ENCODE measurements at regions not wholly inside any gene's neighbourhood (a gene's known extent, or its start where the extent isn't known, plus 50 kb on each side); places are given as distances from the start of the nearest gene placed in this dataset.

DNA sequence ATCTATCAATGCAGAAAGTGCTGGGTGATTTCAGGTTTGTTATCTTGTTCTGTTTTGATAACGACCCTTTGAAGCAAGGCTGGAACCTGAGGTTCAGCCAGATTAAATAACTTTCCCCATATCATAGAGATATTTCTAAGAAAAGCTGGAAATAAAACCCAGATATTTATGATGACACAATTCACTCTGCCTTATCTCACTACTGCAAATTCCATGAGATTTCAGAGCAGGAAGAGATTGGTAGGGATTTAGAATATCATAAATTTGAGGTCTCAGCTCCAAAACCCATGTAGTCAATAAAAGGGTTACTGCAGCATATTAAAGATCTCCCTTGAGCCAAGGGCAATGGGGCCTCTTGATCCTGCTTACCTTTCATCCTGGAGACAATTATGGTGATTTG is 692.5 kb upstream of the IGFBP3 start:
- H3K9me3 Mint-ChIP-seq: peaks cover 2 to 10% (median 4%) of the 10 kb centered on the region in 8 donors
- no peaks in the 10 kb centered on the region for H3K4me1 Mint-ChIP-seq
- intact Hi-C loops (cut with micrococcal nuclease): no loop called here
- no peaks in the 10 kb centered on the region for H3K36me3 ChIP-seq (ENCODE audit: insufficient read depth, low read length)
- no peak for DNase-seq
- no peak overlapping the region for H3K27ac Mint-ChIP-seq
- H3K27me3 ChIP-seq (ENCODE audit: insufficient read depth, low read length): no peaks in the 10 kb centered on the region
- no peak overlapping the region for H3K4me3 ChIP-seq (ENCODE audit: low read length in 2 of 2)
- no peaks in the 10 kb centered on the region for H3K27me3 Mint-ChIP-seq
- ChIA-PET POLR2A (ENCODE audit: partially characterized antibody) (no interaction called here), CTCF (ENCODE audit: partially characterized antibody) (no interaction called here)
- no peak overlapping the region for H3K4me3 Mint-ChIP-seq
- no peaks in the 10 kb centered on the region for H3K9me3 ChIP-seq (ENCODE audit: control insufficient read depth in 1 of 2, low read length in 2 of 2)
- H3K4me1 ChIP-seq (ENCODE audit: insufficient read depth, low read length): no peaks in the 10 kb centered on the region
- H3K36me3 Mint-ChIP-seq: no peaks in the 10 kb centered on the region
- no peak overlapping the region for H3K27ac ChIP-seq (ENCODE audit: low read depth, low read length)

DNA sequence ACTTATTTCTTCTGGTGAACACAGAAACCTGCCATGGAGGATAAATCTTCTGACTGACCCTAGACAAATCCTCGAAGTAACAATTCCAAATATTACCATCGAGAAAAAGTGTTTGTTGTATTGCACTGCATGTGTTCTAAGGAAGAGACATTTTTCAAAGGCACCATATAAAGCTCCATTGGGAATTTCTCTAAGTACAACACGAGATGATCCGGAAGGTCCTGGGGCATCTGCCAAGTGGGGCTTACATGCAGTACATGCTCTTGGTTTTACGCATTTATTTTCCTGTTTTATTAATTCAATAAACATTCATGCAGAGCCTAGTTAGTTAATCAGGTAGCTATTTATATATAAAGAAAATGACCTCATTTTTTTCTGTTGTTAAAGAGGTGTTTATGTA is 692.0 kb upstream of the IGFBP3 start:
- Mint-ChIP-seq H3K27ac (no peak overlapping the region), H3K36me3 (no peaks in the 10 kb centered on the region), H3K27me3 (no peaks in the 10 kb centered on the region), H3K4me1 (no peaks in the 10 kb centered on the region), H3K9me3 (peaks cover 2 to 10% (median 4%) of the 10 kb centered on the region in 8 donors), H3K4me3 (no peak overlapping the region)
- Histone ChIP-seq H3K9me3 (ENCODE audit: control insufficient read depth in 1 of 2, low read length in 2 of 2) (no peaks in the 10 kb centered on the region), H3K36me3 (ENCODE audit: insufficient read depth, low read length) (no peaks in the 10 kb centered on the region), H3K27me3 (ENCODE audit: insufficient read depth, low read length) (no peaks in the 10 kb centered on the region), H3K4me3 (ENCODE audit: low read length in 2 of 2) (no peak overlapping the region), H3K4me1 (ENCODE audit: insufficient read depth, low read length) (no peaks in the 10 kb centered on the region), H3K27ac (ENCODE audit: low read depth, low read length) (no peak overlapping the region)
- DNase-seq: no peak
- CTCF ChIA-PET (ENCODE audit: partially characterized antibody): no interaction called here
- intact Hi-C loops (cut with micrococcal nuclease): no loop called here
- POLR2A ChIA-PET (ENCODE audit: partially characterized antibody): no interaction called here

DNA sequence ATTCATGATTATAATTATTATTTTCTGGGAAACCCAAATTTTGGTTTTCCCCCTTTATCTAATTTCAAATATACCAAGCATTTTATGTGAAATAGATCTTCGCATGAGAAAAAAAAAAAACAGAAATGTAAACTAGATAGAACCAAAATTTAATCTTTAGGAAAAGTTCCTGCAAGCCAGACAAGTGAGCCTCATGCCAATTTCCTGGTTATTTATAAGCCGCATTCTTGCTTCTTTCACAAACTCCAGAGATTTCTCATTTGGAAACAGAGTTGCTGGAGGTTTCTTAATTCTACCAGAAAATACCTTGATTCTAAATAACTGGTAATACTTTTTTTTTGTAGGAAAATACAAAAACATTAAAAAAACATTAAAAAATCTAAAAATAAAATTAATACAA is 690.4 kb upstream of the IGFBP3 start:
- H3K4me3 Mint-ChIP-seq: no peak overlapping the region
- no peaks in the 10 kb centered on the region for H3K27me3 Mint-ChIP-seq
- no peak overlapping the region for H3K27ac Mint-ChIP-seq
- no peaks in the 10 kb centered on the region for H3K36me3 ChIP-seq (ENCODE audit: insufficient read depth, low read length)
- H3K9me3 ChIP-seq (ENCODE audit: control insufficient read depth in 1 of 2, low read length in 2 of 2): no peaks in the 10 kb centered on the region
- H3K9me3 Mint-ChIP-seq: peaks cover 0 to 10% (median 3%) of the 10 kb centered on the region in 8 donors
- DNase-seq: no peak
- H3K4me3 ChIP-seq (ENCODE audit: low read length in 2 of 2): no peak overlapping the region
- ChIA-PET CTCF (ENCODE audit: partially characterized antibody) (no interaction called here), POLR2A (ENCODE audit: partially characterized antibody) (no interaction called here)
- intact Hi-C loops (cut with micrococcal nuclease): no loop called here
- no peaks in the 10 kb centered on the region for H3K36me3 Mint-ChIP-seq
- no peak overlapping the region for H3K27ac ChIP-seq (ENCODE audit: low read depth, low read length)
- H3K4me1 Mint-ChIP-seq: no peaks in the 10 kb centered on the region
- H3K27me3 ChIP-seq (ENCODE audit: insufficient read depth, low read length): no peaks in the 10 kb centered on the region
- H3K4me1 ChIP-seq (ENCODE audit: insufficient read depth, low read length): no peaks in the 10 kb centered on the region

DNA sequence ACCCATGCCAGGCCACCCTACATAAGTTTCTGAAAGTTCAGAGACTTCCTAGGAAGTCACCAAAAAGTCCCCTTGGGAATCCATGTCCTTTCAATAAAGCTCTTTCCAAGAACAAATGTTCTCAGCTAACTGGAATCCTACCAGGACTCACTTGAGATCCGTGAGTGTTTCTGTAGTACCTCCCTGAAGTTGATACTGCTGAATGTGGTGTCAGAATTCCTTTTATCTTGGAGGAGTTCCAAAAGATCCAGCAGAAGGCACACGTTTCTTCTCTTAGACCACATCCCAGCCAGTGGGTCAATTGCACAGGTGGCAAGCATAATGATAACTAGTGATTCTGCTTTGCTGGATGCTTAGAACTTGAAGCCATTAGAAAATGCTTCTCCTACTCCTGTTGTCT is 689.7 kb upstream of the IGFBP3 start:
- peaks cover 0 to 10% (median 3%) of the 10 kb centered on the region in 8 donors for H3K9me3 Mint-ChIP-seq
- H3K27me3 ChIP-seq (ENCODE audit: insufficient read depth, low read length): no peaks in the 10 kb centered on the region
- no peak overlapping the region for H3K4me3 ChIP-seq (ENCODE audit: low read length in 2 of 2)
- ChIA-PET POLR2A (ENCODE audit: partially characterized antibody) (no interaction called here), CTCF (ENCODE audit: partially characterized antibody) (no interaction called here)
- H3K27me3 Mint-ChIP-seq: no peaks in the 10 kb centered on the region
- no peak for DNase-seq
- no peak overlapping the region for H3K27ac ChIP-seq (ENCODE audit: low read depth, low read length)
- no peaks in the 10 kb centered on the region for H3K36me3 ChIP-seq (ENCODE audit: insufficient read depth, low read length)
- no peak overlapping the region for H3K27ac Mint-ChIP-seq
- no peaks in the 10 kb centered on the region for H3K36me3 Mint-ChIP-seq
- intact Hi-C loops (cut with micrococcal nuclease): no loop called here
- H3K4me3 Mint-ChIP-seq: no peak overlapping the region
- no peaks in the 10 kb centered on the region for H3K4me1 Mint-ChIP-seq
- H3K9me3 ChIP-seq (ENCODE audit: control insufficient read depth in 1 of 2, low read length in 2 of 2): no peaks in the 10 kb centered on the region
- no peaks in the 10 kb centered on the region for H3K4me1 ChIP-seq (ENCODE audit: insufficient read depth, low read length)

DNA sequence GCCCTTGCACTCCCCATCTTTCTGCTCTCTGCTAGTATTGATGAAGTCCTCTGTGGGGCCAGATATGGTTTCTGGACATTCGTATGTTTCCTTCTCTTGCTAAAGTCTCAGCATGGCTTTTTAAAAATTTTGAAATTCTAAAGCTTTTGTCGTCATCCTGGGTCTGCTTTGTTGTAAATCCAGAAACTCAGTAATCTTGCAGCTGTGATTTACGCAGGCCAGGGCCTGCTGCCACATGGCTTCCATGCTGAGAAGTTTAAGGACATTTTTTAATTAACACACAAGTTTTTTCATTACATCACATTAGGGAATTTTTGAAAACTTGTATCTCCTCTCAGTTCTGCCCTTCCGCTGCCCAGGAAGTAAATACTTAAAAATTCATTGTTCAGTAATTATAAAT is 686.1 kb upstream of the IGFBP3 start:
- H3K9me3 ChIP-seq (ENCODE audit: control insufficient read depth in 1 of 2, low read length in 2 of 2): no peaks in the 10 kb centered on the region
- Mint-ChIP-seq H3K27me3 (no peaks in the 10 kb centered on the region), H3K36me3 (no peaks in the 10 kb centered on the region), H3K27ac (no peak overlapping the region), H3K9me3 (peaks cover 0 to 6% (median 0%) of the 10 kb centered on the region in 8 donors), H3K4me3 (no peak overlapping the region), H3K4me1 (no peaks in the 10 kb centered on the region)
- no peak overlapping the region for H3K4me3 ChIP-seq (ENCODE audit: low read length in 2 of 2)
- intact Hi-C loops (cut with micrococcal nuclease): no loop called here
- CTCF ChIA-PET (ENCODE audit: partially characterized antibody): no interaction called here
- H3K27me3 ChIP-seq (ENCODE audit: insufficient read depth, low read length): no peaks in the 10 kb centered on the region
- H3K4me1 ChIP-seq (ENCODE audit: insufficient read depth, low read length): no peaks in the 10 kb centered on the region
- POLR2A ChIA-PET (ENCODE audit: partially characterized antibody): no interaction called here
- no peak overlapping the region for H3K27ac ChIP-seq (ENCODE audit: low read depth, low read length)
- no peaks in the 10 kb centered on the region for H3K36me3 ChIP-seq (ENCODE audit: insufficient read depth, low read length)
- DNase-seq: no peak

DNA sequence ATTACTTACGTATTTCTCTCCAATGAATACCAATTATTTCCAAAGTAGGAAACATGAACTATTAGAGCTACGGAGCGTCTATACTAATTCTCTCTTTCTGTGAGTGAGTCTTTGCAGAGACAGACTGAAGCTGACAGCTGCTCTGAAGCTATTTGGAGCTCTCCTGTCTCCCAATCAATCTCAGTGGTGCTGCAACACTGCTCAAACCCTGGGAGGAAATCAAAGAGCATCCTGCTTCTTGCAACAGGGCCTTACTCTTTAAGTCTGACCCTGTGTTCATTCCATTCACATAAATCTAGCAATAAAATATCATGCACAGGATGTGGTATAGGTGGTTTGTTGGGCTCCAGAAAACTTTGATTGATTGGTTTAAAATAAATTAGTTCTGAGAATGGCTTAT is 685.7 kb upstream of the IGFBP3 start:
- H3K9me3 Mint-ChIP-seq: peaks cover 0 to 6% (median 0%) of the 10 kb centered on the region in 8 donors
- no peaks in the 10 kb centered on the region for H3K9me3 ChIP-seq (ENCODE audit: control insufficient read depth in 1 of 2, low read length in 2 of 2)
- no peaks in the 10 kb centered on the region for H3K27me3 Mint-ChIP-seq
- DNase-seq: no peak
- H3K27me3 ChIP-seq (ENCODE audit: insufficient read depth, low read length): no peaks in the 10 kb centered on the region
- H3K27ac Mint-ChIP-seq: no peak overlapping the region
- H3K36me3 Mint-ChIP-seq: no peaks in the 10 kb centered on the region
- POLR2A ChIA-PET (ENCODE audit: partially characterized antibody): no interaction called here
- intact Hi-C loops (cut with micrococcal nuclease): no loop called here
- no peak overlapping the region for H3K27ac ChIP-seq (ENCODE audit: low read depth, low read length)
- H3K4me1 ChIP-seq (ENCODE audit: insufficient read depth, low read length): no peaks in the 10 kb centered on the region
- H3K4me3 Mint-ChIP-seq: no peak overlapping the region
- no peaks in the 10 kb centered on the region for H3K4me1 Mint-ChIP-seq
- CTCF ChIA-PET (ENCODE audit: partially characterized antibody): no interaction called here
- no peak overlapping the region for H3K4me3 ChIP-seq (ENCODE audit: low read length in 2 of 2)
- H3K36me3 ChIP-seq (ENCODE audit: insufficient read depth, low read length): no peaks in the 10 kb centered on the region

DNA sequence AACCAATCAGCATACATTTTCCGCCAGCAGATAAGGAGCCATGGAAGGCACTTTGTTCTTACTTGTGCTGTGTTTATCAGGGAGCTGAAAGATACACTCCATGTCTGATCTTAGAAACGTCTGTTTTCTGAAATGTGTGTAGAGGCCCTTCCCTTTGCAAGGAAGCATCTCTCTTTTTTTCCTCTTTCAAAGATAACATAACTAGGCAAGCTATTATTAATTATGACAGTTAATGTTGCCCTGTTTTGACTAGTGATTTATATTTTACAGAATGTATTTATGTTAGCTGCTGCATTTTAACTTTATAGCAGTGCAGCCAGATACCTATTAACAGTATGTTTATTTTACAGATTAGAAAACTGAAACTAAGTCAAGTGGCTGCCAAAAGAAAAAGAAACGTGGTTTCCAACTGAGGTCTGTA is 683.2 kb upstream of the IGFBP3 start:
- H3K27ac Mint-ChIP-seq: no peak overlapping the region
- H3K36me3 Mint-ChIP-seq: no peaks in the 10 kb centered on the region
- no peak overlapping the region for H3K4me3 ChIP-seq (ENCODE audit: low read length in 2 of 2)
- no peaks in the 10 kb centered on the region for H3K27me3 Mint-ChIP-seq
- no peaks in the 10 kb centered on the region for H3K27me3 ChIP-seq (ENCODE audit: insufficient read depth, low read length)
- no peaks in the 10 kb centered on the region for H3K4me1 ChIP-seq (ENCODE audit: insufficient read depth, low read length)
- intact Hi-C loops (cut with micrococcal nuclease): no loop called here
- DNase-seq: no peak
- POLR2A ChIA-PET (ENCODE audit: partially characterized antibody): no interaction called here
- CTCF ChIA-PET (ENCODE audit: partially characterized antibody): no interaction called here
- no peaks in the 10 kb centered on the region for H3K4me1 Mint-ChIP-seq
- H3K4me3 Mint-ChIP-seq: no peak overlapping the region
- no peaks in the 10 kb centered on the region for H3K36me3 ChIP-seq (ENCODE audit: insufficient read depth, low read length)
- peaks cover 0 to 7% (median under 1%) of the 10 kb centered on the region in 8 donors for H3K9me3 Mint-ChIP-seq
- no peak overlapping the region for H3K27ac ChIP-seq (ENCODE audit: low read depth, low read length)
- no peaks in the 10 kb centered on the region for H3K9me3 ChIP-seq (ENCODE audit: control insufficient read depth in 1 of 2, low read length in 2 of 2)

DNA sequence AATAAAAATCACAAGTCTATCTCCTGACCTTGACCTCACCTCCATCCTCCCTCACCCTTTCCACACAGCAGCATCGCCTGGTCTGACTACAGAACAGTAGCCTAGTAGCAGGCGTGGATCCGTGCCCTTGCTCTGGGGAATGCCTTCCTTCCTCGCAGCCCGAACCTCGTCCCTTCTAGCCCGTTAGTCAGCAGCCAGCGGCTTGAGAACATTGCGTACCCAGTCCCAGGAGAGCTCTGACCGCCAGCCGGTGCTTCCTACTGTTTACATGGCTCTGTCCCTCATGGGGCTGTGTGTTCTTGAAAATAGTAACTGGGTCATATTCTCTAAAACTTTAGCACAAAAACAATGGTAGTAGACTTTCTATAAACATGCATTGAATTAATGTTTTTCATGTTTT is 682.7 kb upstream of the IGFBP3 start:
- Histone ChIP-seq H3K36me3 (ENCODE audit: insufficient read depth, low read length) (no peaks in the 10 kb centered on the region), H3K4me1 (ENCODE audit: insufficient read depth, low read length) (no peaks in the 10 kb centered on the region), H3K27ac (ENCODE audit: low read depth, low read length) (no peak overlapping the region), H3K4me3 (ENCODE audit: low read length in 2 of 2) (no peak overlapping the region), H3K27me3 (ENCODE audit: insufficient read depth, low read length) (no peaks in the 10 kb centered on the region), H3K9me3 (ENCODE audit: control insufficient read depth in 1 of 2, low read length in 2 of 2) (no peaks in the 10 kb centered on the region)
- no peak for DNase-seq
- ChIA-PET CTCF (ENCODE audit: partially characterized antibody) (no interaction called here), POLR2A (ENCODE audit: partially characterized antibody) (no interaction called here)
- H3K27me3 Mint-ChIP-seq: no peaks in the 10 kb centered on the region
- H3K4me1 Mint-ChIP-seq: no peaks in the 10 kb centered on the region
- no peak overlapping the region for H3K27ac Mint-ChIP-seq
- no peaks in the 10 kb centered on the region for H3K36me3 Mint-ChIP-seq
- H3K4me3 Mint-ChIP-seq: no peak overlapping the region
- intact Hi-C loops (cut with micrococcal nuclease): no loop called here
- H3K9me3 Mint-ChIP-seq: peaks cover 0 to 7% (median 0%) of the 10 kb centered on the region in 8 donors
